Right atrium auricular region (tissue), 2 donors: ENCODE measurements at regions not wholly inside any gene's neighbourhood (a gene's known extent, or its start where the extent isn't known, plus 50 kb on each side); places are given as distances from the start of the nearest gene placed in this dataset.

ENCODE experiments used
- DNase-seq: peaks from one replicate; pipeline ENCODE4 v3.0.0-alpha.2; 2019; ENCODE audit warnings: low spot score
- H3K27ac ChIP-seq, 2 donors: fragments of 200-600 bp; sonication (generic); 1 replicate in 1 of 2; 2 replicates in 1 of 2; pipeline ENCODE4 v1.5.1; 2016 to 2019
- H3K27me3 ChIP-seq, 2 donors: fragments of 200-600 bp; sonication (generic); one replicate each; pipeline versions ENCODE4 v1.5.1 to v1.6.0; 2017 to 2019
- H3K36me3 ChIP-seq: fragments of 200-600 bp; sonication (generic); one replicate; pipeline ENCODE4 v1.5.1; 2016
- H3K4me1 ChIP-seq, 2 donors: fragments of 200-600 bp; sonication (generic); one replicate each; pipeline versions ENCODE4 v1.5.1 to v1.6.0; 2017 to 2019
- H3K4me3 ChIP-seq, 2 donors: fragments of 200-600 bp; sonication (generic); 1 replicate in 1 of 2; 2 replicates in 1 of 2; pipeline ENCODE4 v1.5.1; 2017 to 2019; ENCODE audit warnings: mild to moderate bottlenecking in 1 of 2, moderate library complexity in 1 of 2
- H3K9me3 ChIP-seq, 2 donors: fragments of 200-600 bp; sonication (generic); one replicate each; pipeline ENCODE4 v1.5.1; 2019
- CTCF ChIP-seq, 2 donors: fragments of 200-600 bp; sonication (generic); IDR thresholded peaks; one replicate each; pipeline ENCODE4 v1.5.1; 2019; ENCODE audit warnings: antibody characterized with exemption in 2 of 2

- no peak for DNase-seq
- Histone ChIP-seq H3K27ac (no peak overlapping the region), H3K4me3 (no peak overlapping the region), H3K9me3 (no peaks in the 10 kb centered on the region), H3K36me3 (no peaks in the 10 kb centered on the region), H3K4me1 (no peaks in the 10 kb centered on the region), H3K27me3 (no peaks in the 10 kb centered on the region)
- TF ChIP-seq CTCF (IDR thresholded peaks at IDR 0.05) = no peak
Observed at GRCh38 chr9:113781381-113781780, 94.7 kb upstream of the ZNF618 start.

GRCh38 chr9:113781896-113782295 is 94.2 kb upstream of the ZNF618 start:
- no peak for TF ChIP-seq CTCF (IDR thresholded peaks at IDR 0.05)

GRCh38 chr9:113783475-113783874 is 92.6 kb upstream of the ZNF618 start:
- Histone ChIP-seq H3K36me3 (no peaks in the 10 kb centered on the region), H3K27me3 (no peaks in the 10 kb centered on the region), H3K4me3 (no peak overlapping the region), H3K4me1 (no peaks in the 10 kb centered on the region), H3K27ac (no peak overlapping the region), H3K9me3 (no peaks in the 10 kb centered on the region)
- no peak for DNase-seq
- TF ChIP-seq CTCF (IDR thresholded peaks at IDR 0.05) = no peak

More at GRCh38 chr9:113781896-113782295, 94.2 kb upstream of the ZNF618 start:
- H3K4me1 ChIP-seq = no peaks in the 10 kb centered on the region
- no peak overlapping the region for H3K27ac ChIP-seq
- no peaks in the 10 kb centered on the region for H3K36me3 ChIP-seq
- H3K4me3 ChIP-seq = no peak overlapping the region
- no peaks in the 10 kb centered on the region for H3K27me3 ChIP-seq
- H3K9me3 ChIP-seq = no peaks in the 10 kb centered on the region
- no peak for DNase-seq

GRCh38 chr9:113785334-113785733 is 90.8 kb upstream of the ZNF618 start:
- Histone ChIP-seq H3K36me3 (no peaks in the 10 kb centered on the region), H3K27me3 (no peaks in the 10 kb centered on the region), H3K9me3 (no peaks in the 10 kb centered on the region), H3K4me3 (no peak overlapping the region), H3K27ac (no peak overlapping the region), H3K4me1 (no peaks in the 10 kb centered on the region)
- no peak for DNase-seq
- TF ChIP-seq CTCF (IDR thresholded peaks at IDR 0.05) = no peak

- Histone ChIP-seq H3K9me3 (no peaks in the 10 kb centered on the region), H3K27ac (no peak overlapping the region), H3K4me3 (no peak overlapping the region), H3K27me3 (no peaks in the 10 kb centered on the region), H3K36me3 (no peaks in the 10 kb centered on the region), H3K4me1 (no peaks in the 10 kb centered on the region)
- no peak for TF ChIP-seq CTCF (IDR thresholded peaks at IDR 0.05)
- no peak for DNase-seq
Observed at GRCh38 chr9:113786071-113786470, 90.0 kb upstream of the ZNF618 start.

GRCh38 chr9:113787871-113788270 is 88.2 kb upstream of the ZNF618 start:
- H3K4me3 ChIP-seq = no peak overlapping the region
- DNase-seq = no peak
- no peak overlapping the region for H3K27ac ChIP-seq
- no peaks in the 10 kb centered on the region for H3K27me3 ChIP-seq
- H3K9me3 ChIP-seq = no peaks in the 10 kb centered on the region
- H3K36me3 ChIP-seq = no peaks in the 10 kb centered on the region
- no peak for TF ChIP-seq CTCF (IDR thresholded peaks at IDR 0.05)
- H3K4me1 ChIP-seq = no peaks in the 10 kb centered on the region
